Amniotic epithelial cell (primary cell): ENCODE measurements at regions not wholly inside any gene's neighbourhood (a gene's known extent, or its start where the extent isn't known, plus 50 kb on each side); places are given as distances from the start of the nearest gene placed in this dataset.
"Not testable (repeated sequence)": the region's sequence is repeated elsewhere in the genome, so short reads cannot be mapped to it uniquely, and the experiment has no call there.

Experiments used
- DNase-seq: peaks from one replicate; pipeline ENCODE4 v3.0.0-alpha.2; 2010; ENCODE audit warnings: low read depth

DNA sequence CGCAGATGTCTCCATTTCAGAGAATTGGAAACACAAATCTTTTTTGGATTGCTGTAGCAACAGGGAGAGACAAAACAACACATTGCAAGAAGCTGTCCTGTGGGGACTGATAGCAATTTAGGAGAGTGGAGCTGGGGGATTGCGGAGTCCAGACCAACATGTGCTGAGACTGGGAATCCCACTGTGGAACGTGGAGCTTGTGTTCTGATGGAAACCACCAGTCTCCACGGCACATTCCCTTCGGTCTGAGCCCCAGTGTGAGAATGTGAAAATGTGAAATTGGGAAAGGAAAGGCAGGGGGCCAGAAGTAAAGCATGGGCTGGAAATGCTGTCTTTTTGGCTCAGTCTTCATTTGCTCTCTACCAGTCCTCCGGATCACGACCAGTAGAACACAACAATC is 348.8 kb upstream of the TNC start:
- no peak for DNase-seq

DNA sequence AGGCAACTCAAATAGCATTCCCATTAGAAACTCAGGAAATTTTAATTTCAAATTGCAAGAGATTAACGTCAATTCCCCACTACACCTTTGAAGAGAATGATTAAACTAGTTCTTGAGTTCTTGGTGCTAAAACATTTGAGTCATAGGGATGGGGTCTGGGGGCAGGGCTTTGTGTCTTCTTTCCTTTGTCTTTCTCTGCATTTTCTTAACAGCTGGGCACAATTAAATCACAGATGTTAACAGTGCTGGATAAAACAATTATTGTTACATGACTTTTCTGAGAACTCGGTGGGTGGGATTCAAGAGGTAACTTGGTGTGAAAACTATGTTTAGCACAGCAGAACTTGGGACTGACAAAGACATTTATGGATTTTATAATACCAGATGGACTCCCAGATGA is 351.9 kb upstream of the TNC start:
- DNase-seq: no peak

DNA sequence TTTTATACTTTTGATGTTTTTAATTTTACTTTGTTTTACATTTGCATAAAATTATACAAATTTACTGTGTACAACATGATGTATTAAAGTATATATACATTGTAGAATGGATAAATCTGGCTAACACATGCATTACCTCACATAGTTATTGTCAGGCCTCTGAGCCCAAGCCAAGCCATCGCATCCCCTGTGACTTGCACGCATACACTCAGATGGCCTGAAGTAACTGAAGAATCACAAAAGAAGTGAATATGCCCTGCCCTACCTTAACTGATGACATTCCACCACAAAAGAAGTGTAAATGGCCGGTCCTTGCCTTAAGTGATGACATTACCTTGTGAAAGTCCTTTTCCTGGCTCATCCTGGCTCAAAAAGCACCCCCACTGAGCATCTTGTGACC is 355.1 kb upstream of the TNC start:
- DNase-seq: not testable (repeated sequence)

DNA sequence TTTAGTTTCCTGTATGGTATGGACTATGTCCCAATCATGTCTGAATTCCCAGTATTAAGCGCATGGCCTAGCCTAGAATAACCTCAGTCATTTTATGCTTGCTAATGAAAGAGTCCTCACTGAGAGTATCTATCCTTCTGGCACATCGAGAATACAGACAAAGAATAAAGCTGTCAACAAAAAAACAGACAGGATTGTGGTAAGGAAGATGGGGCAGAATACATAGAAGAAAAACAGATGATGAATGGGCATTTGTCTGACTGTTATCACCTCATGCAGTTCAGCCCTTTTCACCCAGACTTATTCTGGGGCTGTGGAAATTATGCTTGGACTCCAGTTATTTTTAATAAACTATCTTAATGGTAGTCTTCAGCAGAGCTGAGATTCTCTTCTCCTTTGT is 363.8 kb upstream of the TNC start:
- DNase-seq: no peak

DNA sequence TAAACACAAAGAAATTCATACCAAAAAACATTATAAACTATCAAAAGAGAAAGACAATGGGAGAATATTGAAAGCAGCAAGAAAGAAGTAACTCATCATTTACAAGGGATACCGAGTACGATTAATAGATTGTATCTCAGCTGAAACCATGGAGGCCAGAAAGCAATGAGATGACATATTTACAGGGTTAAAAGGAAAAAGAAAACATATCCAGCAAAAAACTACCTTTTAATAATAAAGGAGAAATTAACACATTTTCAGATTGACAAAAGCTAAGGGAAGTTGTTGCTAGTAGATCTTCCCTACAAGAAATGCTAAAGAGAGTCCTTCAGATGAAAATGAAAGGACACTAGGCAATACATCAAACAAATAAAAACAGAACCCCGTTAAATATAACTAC is 364.8 kb upstream of the TNC start:
- no peak for DNase-seq

DNA sequence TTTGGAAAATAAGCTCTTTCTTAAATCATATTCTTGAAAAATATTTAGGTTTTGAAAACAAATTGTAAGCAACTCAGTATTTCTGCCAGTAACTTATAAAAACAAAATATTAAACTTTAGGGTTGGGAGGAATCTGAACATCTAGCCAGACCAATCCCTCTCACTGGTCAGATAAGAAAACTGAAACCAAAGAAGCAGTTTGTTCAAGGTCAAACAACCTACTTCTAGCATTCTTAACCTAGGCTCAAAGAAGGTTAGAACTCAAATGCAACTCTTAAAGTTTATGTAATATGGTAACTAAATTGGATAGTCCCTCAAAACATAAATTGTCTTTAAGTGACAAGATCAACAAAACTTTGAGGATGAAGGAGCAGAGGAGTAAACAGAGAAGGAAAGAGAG is 374.9 kb upstream of the TNC start:
- DNase-seq: no peak

DNA sequence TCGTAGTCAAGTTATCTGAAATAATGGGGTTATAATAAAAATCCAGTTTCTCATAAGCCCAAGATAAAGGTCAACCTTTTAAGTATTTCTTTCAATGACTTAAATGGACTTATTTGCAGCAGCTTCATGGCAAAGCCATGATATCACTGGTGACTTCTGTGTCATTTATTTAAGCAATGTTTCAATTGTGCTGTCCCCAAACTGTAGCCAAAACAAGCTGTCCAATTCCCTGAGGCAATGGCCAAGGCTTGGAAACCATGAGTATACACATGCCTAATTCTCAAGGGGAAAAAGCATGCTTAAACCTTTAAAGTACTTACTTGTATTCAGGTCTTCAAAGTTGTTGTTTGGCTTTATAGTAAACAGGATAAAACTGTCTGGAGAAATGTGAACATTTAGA is 376.4 kb upstream of the TNC start:
- DNase-seq: no peak

DNA sequence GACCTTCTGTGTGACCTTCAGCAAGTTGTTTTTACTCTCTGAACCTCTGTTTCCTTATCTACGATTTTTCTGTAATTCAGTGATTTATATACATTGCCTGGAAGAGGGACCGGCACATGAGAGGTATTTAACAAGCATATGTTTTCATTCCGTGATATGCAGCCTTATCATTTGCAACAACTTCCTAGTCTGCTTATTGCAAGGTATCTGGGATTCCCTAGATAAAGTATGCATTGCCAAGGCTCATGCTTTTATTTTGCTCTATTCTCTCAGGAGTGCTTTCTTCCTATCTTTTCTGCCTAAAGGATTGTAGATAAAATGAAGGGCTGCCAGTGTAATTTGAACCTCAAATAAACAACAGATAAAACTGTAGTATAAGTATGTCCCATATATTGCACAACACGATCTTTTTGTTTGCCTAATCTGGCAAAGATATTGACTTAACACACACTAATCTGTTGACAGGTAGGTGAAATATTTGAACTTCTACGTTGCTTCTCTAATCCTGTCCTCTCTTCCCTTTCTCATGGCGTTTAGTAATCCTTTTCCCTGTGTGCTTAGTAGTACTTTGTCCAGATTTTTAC is 377.2 kb upstream of the TNC start:
- DNase-seq: peak; percentile 74

DNA sequence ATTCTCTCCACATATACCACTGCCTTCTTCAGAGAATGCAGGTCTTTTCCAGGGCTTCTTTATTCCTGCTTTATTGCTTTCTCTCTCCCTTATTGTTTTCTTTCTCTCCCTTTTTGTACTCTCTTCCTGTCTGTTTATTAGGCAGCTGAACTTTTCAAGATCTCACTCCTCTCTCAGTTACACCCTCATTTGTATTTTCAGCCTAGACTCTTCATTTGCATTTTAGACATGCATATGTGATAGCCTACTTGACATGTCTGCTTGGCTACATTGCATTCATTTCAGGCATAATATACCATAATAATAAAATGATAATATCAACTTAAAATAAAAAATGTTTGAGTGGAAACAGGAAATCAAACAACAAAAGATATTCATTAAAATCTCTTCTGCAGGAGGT is 377.9 kb upstream of the TNC start:
- DNase-seq: no peak

DNA sequence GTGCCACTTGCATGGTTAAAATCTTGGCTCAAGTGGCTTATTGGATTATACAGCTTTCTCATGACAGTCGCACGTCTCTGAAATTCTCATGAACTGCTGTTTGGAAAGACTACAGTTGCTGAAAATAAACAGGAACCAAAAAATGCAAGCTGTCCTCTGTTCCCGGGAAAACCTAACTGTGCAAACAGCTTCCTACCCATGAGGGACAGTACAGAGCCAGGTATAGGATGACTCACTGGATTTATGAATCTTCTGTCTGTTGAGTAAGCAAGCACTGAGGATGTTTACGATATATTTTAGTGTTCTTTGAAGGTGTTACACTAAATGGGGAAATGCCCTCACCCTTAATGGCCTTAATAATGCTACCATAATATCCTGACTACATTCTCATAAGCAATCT is 380.3 kb upstream of the TNC start:
- DNase-seq: peak; percentile 64

DNA sequence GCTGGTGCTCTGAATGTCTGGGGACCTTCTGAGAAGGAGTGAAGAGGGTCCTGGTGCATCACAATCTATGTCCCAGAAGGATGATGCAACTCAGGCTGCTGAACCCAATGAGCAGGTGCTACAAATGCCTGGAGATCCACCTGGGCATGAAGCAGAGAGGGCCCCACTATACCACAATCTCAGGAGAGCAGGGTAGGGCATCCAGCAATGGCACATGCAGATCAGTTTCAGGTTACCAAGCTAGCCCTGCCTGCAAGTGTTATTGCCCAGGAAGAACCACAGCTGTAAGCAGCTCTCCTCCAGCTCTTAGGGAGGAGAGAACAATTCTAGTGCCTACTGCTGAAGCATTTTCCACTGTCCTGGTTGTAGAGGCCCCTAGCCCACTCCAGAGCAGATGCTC is 389.2 kb upstream of the TNC start:
- no peak for DNase-seq

DNA sequence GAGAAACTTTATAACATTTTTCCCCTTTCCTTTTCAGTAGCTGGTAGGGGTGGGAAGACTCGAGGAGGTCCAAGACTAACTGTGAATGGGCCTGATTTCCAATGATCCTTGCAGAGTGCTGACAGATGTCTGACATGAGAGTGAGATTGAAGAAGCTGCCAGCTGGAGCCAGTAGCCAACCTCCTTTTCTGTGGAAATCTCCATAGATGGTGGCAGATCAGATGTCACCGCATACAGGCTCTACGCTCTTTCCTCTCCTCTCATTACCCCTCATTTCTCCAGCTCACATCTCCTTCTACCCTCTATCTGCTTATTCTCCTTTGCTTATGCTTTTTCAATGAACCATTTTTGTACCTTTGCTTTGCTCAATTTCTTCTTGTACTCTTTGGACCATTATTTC is 395.2 kb upstream of the TNC start:
- no peak for DNase-seq

DNA sequence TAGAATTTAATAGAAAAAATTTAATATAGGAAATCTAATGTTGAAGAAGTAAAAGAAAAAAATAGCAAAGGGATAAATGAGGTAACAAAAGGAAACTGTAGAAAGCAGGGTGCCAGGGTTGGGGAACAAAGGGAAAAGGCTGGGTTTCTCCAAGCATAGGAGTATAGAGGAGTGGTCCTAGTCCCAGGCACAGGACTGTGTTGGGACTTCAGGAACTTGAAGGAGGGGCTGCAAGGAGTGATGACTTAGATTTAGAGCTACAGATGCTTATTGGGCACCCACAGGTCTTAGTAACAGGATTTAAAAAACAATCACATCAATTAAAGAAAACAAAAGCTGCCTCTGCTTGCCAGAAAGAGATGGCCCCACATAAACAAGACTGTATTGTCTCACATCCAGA is 396.5 kb upstream of the TNC start:
- DNase-seq: no peak

DNA sequence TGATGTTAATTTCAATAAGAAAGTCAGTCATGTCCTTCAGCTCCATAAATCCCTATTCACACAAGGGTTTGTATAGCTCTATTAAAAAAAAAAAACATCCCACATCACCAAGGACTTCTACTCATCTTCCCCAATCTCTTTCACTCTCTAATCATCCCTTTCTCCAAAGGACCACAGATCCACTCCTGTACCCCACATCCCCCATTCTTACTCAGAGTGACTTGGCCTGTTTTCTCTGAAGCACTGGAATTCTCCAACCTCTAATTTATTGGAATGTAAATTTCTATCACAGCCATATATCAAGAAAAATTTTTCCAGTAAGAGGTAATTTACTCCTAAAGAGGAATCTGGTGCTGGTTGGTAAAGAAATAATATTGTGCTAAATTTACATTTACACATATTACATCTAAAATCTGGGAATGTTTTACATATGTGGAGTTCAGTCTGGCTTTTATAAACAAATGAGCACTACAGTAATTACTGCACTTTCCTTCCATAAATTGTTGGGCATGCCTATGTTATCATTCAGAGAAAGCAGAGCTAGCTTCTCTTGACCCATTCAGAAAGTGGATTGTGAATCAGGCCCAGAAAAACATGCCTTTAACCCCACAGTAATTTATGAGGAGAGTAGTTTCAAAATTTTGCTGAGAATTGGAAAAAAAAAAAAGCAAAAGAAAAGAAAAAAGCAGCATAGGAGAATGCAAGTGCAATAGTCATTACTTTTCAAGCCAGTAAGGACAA is 399.5 kb upstream of the TNC start:
- no peak for DNase-seq

DNA sequence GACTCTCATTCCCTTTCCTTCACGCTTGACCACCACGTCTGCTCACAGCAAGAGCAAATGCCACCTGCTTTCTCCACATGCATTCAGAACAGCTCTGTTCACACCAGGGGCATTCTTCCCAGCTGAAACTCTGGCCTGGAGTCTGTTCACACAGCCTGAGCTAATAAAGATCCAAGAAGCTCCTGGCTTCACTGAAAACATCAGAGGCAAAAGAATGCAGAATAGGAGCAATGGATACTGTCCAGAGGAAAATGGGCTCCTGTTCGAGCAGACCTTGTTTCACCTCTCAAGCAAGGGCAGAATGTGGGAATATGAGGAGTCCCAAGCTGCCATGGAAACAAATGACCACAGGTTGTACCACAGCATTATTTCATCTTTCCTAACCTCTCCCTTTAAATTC is 402.7 kb upstream of the TNC start:
- DNase-seq: no peak

DNA sequence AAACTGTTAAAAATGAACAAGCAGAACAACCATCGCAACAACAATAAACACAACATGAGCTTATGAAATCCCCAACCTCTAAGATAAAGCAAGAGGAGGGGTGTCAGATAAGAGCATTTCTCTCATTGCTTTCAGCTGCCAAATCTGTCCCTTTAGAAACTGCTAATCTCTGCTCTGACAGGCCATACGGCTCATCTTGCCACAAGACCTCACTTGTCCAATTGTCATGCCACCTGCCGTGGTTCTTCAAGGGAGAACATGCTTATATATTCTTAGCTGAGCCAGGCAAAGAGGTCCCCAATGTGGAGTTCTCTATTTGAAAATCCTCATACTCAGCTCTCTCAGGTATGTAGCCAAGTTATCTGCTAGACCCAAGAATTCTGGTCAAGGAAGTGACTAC is 405.0 kb upstream of the TNC start:
- no peak for DNase-seq

DNA sequence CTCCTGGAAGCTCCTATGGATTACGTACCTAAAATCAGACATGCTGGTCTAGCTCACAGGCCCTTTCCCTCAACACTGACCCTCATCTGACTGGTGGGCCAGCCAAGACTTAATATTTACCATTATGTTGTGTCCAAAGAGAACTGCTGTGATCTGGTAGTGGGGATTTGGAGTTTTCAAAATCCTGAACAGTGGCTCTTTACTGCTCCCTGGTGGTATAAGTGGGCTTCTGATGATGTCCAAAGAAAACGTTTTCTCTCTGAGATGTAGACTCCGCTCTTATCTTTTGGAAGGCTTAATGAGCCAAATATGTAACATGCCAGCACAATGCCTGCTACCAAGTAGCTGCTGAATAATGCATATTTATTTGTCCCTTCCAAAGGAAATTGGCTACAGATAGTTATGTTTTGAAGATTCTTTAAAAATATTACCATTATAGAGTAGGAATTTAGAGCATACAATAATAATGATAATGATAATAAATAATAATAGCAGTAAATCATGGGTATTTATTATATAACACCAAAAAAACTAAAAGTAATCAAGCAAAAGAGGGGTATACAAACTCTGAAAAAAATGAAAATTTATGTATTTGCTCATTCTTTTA is 406.6 kb upstream of the TNC start:
- peak; percentile 82 for DNase-seq

DNA sequence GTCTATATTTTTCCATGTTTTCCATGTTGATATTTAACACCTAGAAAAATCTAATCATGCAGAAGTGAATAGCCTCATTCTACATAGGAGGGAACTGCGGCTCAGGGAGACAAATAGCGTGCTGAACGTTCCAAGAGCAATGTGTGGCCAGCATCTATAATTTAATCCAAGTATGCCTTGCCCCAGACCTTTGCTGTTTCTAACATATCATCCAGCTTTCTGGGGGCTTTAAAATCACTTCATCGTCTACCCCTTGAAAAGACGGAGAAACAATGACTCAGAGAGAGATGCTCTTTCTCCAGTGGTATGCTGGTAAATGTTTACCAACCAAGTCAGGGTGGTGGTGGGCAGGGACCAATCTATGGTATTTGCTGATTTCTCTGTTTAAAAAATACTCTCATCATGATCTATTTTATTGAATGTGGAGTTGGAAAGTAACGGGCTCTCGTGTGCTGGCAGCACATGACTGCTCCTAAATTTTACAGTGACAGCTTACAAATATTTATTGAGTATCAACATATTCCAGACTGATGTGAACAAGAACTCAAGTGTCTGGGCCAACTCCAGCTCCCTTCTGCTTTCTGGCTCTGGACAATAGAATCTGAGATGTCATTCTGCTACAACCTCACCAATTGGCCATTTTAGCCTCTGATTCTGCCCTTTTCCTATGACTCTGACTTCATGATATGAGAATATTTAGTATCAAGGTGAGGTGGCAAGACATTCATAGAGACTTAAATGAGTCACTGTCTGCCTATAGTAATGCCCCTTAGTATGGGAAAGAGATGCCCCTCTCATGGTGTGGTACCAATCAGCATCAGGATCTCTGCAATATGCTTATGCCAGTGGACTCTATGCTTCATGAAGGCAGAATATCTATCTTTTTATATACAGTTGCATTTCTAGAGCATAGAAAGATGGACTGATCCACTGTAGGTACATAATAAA is 407.4 kb upstream of the TNC start:
- DNase-seq: no peak

DNA sequence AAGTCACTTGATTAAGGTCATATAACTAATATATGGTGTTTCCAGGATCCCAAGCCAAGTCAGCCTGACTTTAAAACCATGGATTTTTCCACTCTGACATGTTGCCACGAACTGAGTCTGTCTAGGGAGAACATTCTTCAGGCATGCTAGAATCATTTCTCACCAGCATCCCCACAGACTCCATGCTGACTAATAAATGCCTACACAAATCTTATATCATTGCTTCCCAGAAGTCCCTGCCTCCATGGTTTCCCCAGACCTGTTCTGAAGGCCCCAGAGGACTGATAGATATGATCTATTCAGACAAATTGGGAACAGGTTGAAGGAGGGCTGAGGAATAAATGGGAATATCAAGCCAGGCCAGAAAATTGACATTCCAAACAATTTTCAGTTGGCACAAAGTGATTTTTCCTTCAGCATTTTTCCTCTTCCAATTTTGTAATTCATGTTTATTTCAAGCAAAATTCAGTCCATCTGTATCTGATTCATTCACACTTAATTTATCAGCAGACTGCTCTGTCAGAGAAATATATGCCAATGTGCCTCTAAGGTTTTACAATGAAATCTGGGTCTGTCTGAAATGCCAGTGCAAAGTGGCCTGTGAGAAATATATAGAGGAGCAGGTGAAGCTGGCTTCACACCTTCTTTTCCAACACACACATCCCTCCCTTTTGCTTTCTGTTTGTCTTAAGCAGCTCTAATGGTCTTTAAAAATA is 413.6 kb upstream of the TNC start:
- DNase-seq: peak; percentile 83

DNA sequence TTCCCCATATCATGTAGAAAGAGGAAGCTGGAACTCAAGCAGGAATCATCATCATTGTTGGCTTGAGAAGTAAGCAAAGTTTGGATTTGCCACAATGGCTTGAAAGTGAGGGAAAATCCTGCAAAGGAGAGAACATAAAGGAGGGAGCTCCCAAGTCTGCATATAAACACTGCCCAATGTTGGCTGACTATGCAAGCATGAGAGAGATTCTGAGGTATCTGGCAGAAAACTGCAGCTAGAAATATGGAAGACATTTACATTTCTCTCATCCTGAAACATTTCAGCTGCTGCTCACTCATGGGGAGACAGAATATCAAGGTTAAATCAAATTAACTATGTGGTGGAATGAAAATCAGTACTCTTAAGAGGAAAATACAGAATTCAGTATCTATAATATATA is 415.6 kb upstream of the TNC start:
- no peak for DNase-seq

DNA sequence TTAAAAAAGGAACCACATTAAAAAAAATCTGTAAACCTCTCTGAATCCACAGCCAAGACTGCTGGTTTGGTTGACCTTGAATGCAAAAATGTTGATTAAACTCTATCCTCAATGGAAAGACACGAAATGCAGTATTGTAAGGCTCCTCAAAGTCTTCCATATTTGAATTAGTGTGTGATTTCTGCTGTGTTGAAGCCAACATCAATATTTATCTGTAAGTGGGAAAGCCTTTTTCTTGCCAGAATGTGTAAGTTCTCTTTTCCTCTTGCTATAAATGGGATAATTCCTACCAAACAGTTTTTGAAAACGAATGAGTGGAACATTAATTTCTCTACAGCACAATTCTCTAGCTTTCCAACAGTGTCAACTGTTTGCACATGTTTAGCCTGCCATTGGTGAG is 422.1 kb upstream of the TNC start:
- no peak for DNase-seq

DNA sequence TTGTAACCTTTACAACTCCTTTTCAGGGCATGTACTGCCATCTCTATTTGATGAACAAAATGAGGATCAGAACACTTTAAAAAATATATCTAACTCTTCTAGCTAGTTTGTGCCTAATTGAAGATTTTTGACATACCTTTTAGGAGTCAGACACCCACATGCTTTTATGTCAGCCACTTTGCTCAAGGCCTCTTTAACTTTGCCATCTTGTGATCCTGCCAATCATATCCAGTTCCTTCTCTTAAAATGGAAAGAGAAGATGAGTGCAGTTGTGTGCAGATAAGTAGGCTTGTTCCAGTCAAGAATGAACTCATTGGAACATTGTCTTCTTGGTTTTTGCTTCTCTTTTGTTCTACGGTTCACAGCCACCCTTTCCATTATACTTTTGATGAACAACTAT is 425.6 kb upstream of the TNC start:
- no peak for DNase-seq
